Fibroblast of peridontal ligament (primary cell): ENCODE measurements at regions not wholly inside any gene's neighbourhood (a gene's known extent, or its start where the extent isn't known, plus 50 kb on each side); places are given as distances from the start of the nearest gene placed in this dataset.
A peak's percentile ranks its signal among the peaks of the same experiment; 100 is the strongest.
"Not testable (repeated sequence)": the region's sequence is repeated elsewhere in the genome, so short reads cannot be mapped to it uniquely, and the experiment has no call there.

Experiments used
- DNase-seq: peaks from one replicate; pipeline ENCODE4 v3.0.0-alpha.2; 2010; ENCODE audit errors: extremely low read depth

- DNase-seq, result not testable (repeated sequence)
Observed at GRCh38 chrY:11156846-11157245, 1544.2 kb upstream of the USP9Y start.

- not testable (repeated sequence) for DNase-seq
Observed at GRCh38 chrY:11177033-11177432, 1524.0 kb upstream of the USP9Y start.

GRCh38 chrY:11201133-11201532 lies 1499.9 kb upstream of the USP9Y start:
- not testable (repeated sequence) for DNase-seq

- DNase-seq, result peak; percentile 1
Observed at GRCh38 chrY:11214851-11215250, 1486.2 kb upstream of the USP9Y start.
